ENCODE measurements at regions not wholly inside any gene's neighbourhood (a gene's known extent, or its start where the extent isn't known, plus 50 kb on each side); places are given as distances from the start of the nearest gene placed in this dataset.

GRCh38 chr15:95944661-95945255 is 385.7 kb upstream of the NR2F2 start:
- no peak for DNase-seq

- DNase-seq: no peak
Observed at GRCh38 chr15:95946241-95946640, 384.3 kb upstream of the NR2F2 start.

GRCh38 chr15:95946926-95947325 is 383.6 kb upstream of the NR2F2 start:
- DNase-seq: no peak

- no peak for DNase-seq
Observed at GRCh38 chr15:95948411-95948810, 382.1 kb upstream of the NR2F2 start.

- DNase-seq: no peak
Observed at GRCh38 chr15:95953032-95953431, 377.5 kb upstream of the NR2F2 start.

- no peak for DNase-seq
Observed at GRCh38 chr15:95957861-95958260, 372.6 kb upstream of the NR2F2 start.

GRCh38 chr15:95958382-95958781 is 372.1 kb upstream of the NR2F2 start:
- no peak for DNase-seq

GRCh38 chr15:95968856-95969255 is 361.6 kb upstream of the NR2F2 start:
- DNase-seq: no peak

GRCh38 chr15:95970326-95970725 is 360.2 kb upstream of the NR2F2 start:
- DNase-seq: no peak

- no peak for DNase-seq
Observed at GRCh38 chr15:95972041-95972553, 358.4 kb upstream of the NR2F2 start.

- DNase-seq: no peak
Observed at GRCh38 chr15:95972812-95973211, 357.7 kb upstream of the NR2F2 start.

- no peak for DNase-seq
Observed at GRCh38 chr15:95973566-95974256, 356.8 kb upstream of the NR2F2 start.

GRCh38 chr15:95975212-95975611 is 355.3 kb upstream of the NR2F2 start:
- no peak for DNase-seq

- no peak for DNase-seq
Observed at GRCh38 chr15:95979286-95979685, 351.2 kb upstream of the NR2F2 start.

GRCh38 chr15:95981209-95981608 is 349.3 kb upstream of the NR2F2 start:
- no peak for DNase-seq

- no peak for DNase-seq
Observed at GRCh38 chr15:95987299-95987698, 343.2 kb upstream of the NR2F2 start.

- DNase-seq: no peak
Observed at GRCh38 chr15:95987886-95988573, 342.5 kb upstream of the NR2F2 start.

GRCh38 chr15:95988574-95988887 is 342.0 kb upstream of the NR2F2 start:
- DNase-seq: no peak

- no peak for DNase-seq
Observed at GRCh38 chr15:95989392-95989791, 341.1 kb upstream of the NR2F2 start.

- no peak for DNase-seq
Observed at GRCh38 chr15:95990833-95991232, 339.7 kb upstream of the NR2F2 start.

GRCh38 chr15:95994418-95994817 is 336.1 kb upstream of the NR2F2 start:
- DNase-seq: no peak

- no peak for DNase-seq
Observed at GRCh38 chr15:95995375-95996168, 334.9 kb upstream of the NR2F2 start.

GRCh38 chr15:95996494-95996893 is 334.0 kb upstream of the NR2F2 start:
- DNase-seq: no peak
